ENCODE measurements at regions not wholly inside any gene's neighbourhood (a gene's known extent, or its start where the extent isn't known, plus 50 kb on each side); places are given as distances from the start of the nearest gene placed in this dataset.

DNA sequence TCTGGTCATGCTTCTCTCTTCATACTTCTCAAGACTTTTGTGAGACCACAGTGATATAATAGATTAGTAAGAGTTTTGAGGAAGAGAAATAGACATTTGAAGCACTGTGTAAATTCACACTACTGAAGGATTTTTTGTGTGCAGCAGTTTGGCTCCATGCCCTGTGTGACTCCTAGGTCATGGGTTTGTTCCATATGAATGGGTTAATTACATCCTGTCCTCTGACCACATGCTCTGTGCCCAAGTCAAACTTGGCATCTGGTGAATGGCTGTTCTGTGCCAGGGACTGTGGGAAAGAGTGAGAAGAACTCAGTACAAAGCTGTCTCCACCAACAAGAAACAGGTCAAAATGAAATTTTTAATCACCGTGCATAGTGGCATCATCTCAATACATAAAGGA, 304.0 kb downstream of the LNPK start:
- TF ChIP-seq, protein P1, sequence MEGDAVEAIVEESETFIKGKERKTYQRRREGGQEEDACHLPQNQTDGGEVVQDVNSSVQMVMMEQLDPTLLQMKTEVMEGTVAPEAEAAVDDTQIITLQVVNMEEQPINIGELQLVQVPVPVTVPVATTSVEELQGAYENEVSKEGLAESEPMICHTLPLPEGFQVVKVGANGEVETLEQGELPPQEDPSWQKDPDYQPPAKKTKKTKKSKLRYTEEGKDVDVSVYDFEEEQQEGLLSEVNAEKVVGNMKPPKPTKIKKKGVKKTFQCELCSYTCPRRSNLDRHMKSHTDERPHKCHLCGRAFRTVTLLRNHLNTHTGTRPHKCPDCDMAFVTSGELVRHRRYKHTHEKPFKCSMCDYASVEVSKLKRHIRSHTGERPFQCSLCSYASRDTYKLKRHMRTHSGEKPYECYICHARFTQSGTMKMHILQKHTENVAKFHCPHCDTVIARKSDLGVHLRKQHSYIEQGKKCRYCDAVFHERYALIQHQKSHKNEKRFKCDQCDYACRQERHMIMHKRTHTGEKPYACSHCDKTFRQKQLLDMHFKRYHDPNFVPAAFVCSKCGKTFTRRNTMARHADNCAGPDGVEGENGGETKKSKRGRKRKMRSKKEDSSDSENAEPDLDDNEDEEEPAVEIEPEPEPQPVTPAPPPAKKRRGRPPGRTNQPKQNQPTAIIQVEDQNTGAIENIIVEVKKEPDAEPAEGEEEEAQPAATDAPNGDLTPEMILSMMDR (IDR thresholded peaks at IDR 0.05): no peak
- no peak for TF ChIP-seq POLR2A (IDR thresholded peaks at IDR 0.05; ENCODE audit: low read depth)
- no peak for TF ChIP-seq POLR2AphosphoS5 (IDR thresholded peaks at IDR 0.05)
- no peak for TF ChIP-seq EP300 (IDR thresholded peaks at IDR 0.05)

Measured in esophagus muscularis mucosa (tissue), 4 donors.